Heart right ventricle (tissue), 16 donors: ENCODE measurements at regions not wholly inside any gene's neighbourhood (a gene's known extent, or its start where the extent isn't known, plus 50 kb on each side); places are given as distances from the start of the nearest gene placed in this dataset.

Source experiments
- ATAC-seq, 8 donors: fragments of 200-7000 bp; cut with Tn5 transposase; one replicate each; pipeline ENCODE4 v1.9.1; 2020; ENCODE audit warnings: mild to moderate bottlenecking in 8 of 8, moderate library complexity in 8 of 8, moderate number of reproducible peaks in 1 of 8
- DNase-seq, 2 donors: peaks; one replicate each; pipeline ENCODE4 v3.0.0-alpha.2; 2020
- H3K27ac ChIP-seq, 10 donors: fragments of 200-600 bp; sonication (generic) in 2 of 10; one replicate each; pipeline versions ENCODE4 v1.5.0 to v1.8.0; 2020 to 2022; ENCODE audit warnings: mild to moderate bottlenecking in 3 of 10
- H3K27me3 ChIP-seq, 7 donors: fragments of 200-600 bp; one replicate each; pipeline ENCODE4 v1.8.0; 2021 to 2022; ENCODE audit warnings: mild to moderate bottlenecking in 2 of 7
- H3K36me3 ChIP-seq, 9 donors: fragments of 200-600 bp; sonication (generic) in 1 of 9; one replicate each; pipeline versions ENCODE4 v1.5.0 to v1.8.0; 2020 to 2022; ENCODE audit warnings: mild to moderate bottlenecking in 2 of 9
- H3K4me1 ChIP-seq, 9 donors: fragments of 200-600 bp; sonication (generic) in 1 of 9; one replicate each; pipeline versions ENCODE4 v1.5.0 to v1.8.0; 2020 to 2022; ENCODE audit warnings: mild to moderate bottlenecking in 4 of 9
- H3K4me3 ChIP-seq, 10 donors: fragments of 200-600 bp; sonication (generic) in 2 of 10; one replicate each; pipeline versions ENCODE4 v1.5.0 to v1.8.0; 2020 to 2022; ENCODE audit warnings: mild to moderate bottlenecking in 7 of 10, moderate library complexity in 2 of 10
- H3K9me3 ChIP-seq, 11 donors: fragments of 200-600 bp in 10 of 11; sonication (generic) in 2 of 11; one replicate each; pipeline versions ENCODE4 v1.5.0 to v1.8.0; 2013 to 2022; ENCODE audit warnings: mild to moderate bottlenecking in 2 of 11, control low read depth in 1 of 11, moderate library complexity in 1 of 11
- WGBS, 2 donors: extraction: QIAGEN DNeasy Blood & Tissue Kit; methylation state at CpG; one replicate each; pipeline ENCODE4 v1.1.7; 2013; ENCODE audit warnings: inconsistent platforms in 1 of 2; 5-methylcytosine and 5-hydroxymethylcytosine counted together
- intact Hi-C, 10 donors: fragments of 100-400 bp; cut with DNase I; formaldehyde crosslinking; loops; one replicate each; pipeline versions ENCODE4 v1.11.1 to v1.14.2; 2022
- TF ChIP-seq, protein P1 (sequence below), 9 donors: fragments of 200-600 bp; sonication (generic) in 2 of 9; IDR thresholded peaks; one replicate each; pipeline versions ENCODE4 v1.5.0 to v1.8.0; 2021 to 2022; ENCODE audit warnings: antibody characterized with exemption in 9 of 9, mild to moderate bottlenecking in 5 of 9, moderate library complexity in 1 of 9
- donor health status: Arrhythmogenic right ventricular cardiomyopathy.
- donor health status: ischemic (EF 13 %, LVEDD 7.1; RV severe dilation, severe dysfunction).
- donor health status: healthy with polysubstance abuse.
- donor health status: DM: no; HTN: yes; CAD: no.
- donor health status: DM: no; HTN: no; CAD: no.
- donor health status: ischemic (EF 25% LVEDD 6.9; RV normal size, moderate dysfunction).
- donor health status: ischemic (EF 25% LVEDD 5.7; RV mildly dilated, moderate dysfunction).
- donor health status: healthy.
- donor health status: DM: yes; HTN: yes; CAD: no.
- donor health status: Ischemic cardiomyopathy.
- donor health status: ischemic (EF 35%, LVEDD 5.7; RV mildly dilated, moderate dysfunction).
- donor health status: nonischemic (EF 11% LVEDD 7.7; RV severe dilation, severe dysfunction).
- donor health status: DM: yes; HTN: yes; CAD: no.
- donor health status: PGD.
- donor health status: ischemic (EF 29% LVEDD 5.4; RV normal size, mild dysfunction).
- donor health status: nonischemic (EF 23%, LVEDD 6.1; RV moderate dilation, normal function).

DNA sequence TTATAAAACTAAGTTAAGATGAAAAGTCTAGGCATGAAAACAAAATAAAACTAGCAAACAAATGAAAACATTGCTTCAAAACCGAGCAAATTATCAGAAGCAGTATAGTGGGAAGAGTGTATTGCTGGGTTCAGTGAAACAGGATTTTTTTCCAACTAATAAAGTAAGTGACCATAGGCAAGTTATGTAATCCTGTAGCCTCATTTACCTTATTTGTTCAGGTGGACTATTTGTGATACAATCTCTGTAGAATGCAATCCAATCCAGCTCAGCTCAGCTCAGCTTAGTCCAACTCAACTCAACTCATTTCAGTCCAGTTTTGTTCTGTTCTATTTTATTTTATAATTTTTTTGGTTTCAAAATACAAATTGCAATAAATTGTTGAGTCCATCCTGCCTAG is 276.7 kb upstream of the LRIG3 start:
- H3K4me1 ChIP-seq, result no peaks in the 10 kb centered on the region
- WGBS, 2 donors, result 88 to 93% methylated on average over 1 of the region's 1 CpG

DNA sequence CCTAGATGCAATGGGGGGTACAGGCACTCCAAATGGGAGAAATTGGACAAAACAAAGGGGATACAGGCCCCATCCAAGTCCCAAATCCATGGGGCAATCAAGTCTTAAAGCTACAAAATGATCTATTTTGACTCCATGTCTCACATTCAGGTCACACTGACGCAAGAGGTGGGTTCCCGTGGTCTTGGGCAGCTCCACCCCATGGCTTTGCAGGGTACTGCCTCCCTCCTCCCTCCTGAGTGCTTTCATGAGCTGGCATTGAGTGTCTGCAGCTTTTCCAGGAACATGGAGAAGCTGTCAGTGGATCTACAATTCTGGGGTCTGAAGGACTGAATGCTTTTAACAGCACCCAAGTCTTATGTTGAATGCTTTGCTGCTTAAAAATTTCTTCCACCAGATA is 274.5 kb upstream of the LRIG3 start:
- H3K4me3 ChIP-seq, result no peak overlapping the region
- peaks cover 0 to 8% (median 0%) of the 10 kb centered on the region in 7 donors for H3K27me3 ChIP-seq
- no peaks in the 10 kb centered on the region for H3K4me1 ChIP-seq
- H3K36me3 ChIP-seq, result no peaks in the 10 kb centered on the region
- H3K27ac ChIP-seq, result no peak overlapping the region
- TF ChIP-seq, protein P1, sequence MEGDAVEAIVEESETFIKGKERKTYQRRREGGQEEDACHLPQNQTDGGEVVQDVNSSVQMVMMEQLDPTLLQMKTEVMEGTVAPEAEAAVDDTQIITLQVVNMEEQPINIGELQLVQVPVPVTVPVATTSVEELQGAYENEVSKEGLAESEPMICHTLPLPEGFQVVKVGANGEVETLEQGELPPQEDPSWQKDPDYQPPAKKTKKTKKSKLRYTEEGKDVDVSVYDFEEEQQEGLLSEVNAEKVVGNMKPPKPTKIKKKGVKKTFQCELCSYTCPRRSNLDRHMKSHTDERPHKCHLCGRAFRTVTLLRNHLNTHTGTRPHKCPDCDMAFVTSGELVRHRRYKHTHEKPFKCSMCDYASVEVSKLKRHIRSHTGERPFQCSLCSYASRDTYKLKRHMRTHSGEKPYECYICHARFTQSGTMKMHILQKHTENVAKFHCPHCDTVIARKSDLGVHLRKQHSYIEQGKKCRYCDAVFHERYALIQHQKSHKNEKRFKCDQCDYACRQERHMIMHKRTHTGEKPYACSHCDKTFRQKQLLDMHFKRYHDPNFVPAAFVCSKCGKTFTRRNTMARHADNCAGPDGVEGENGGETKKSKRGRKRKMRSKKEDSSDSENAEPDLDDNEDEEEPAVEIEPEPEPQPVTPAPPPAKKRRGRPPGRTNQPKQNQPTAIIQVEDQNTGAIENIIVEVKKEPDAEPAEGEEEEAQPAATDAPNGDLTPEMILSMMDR (IDR thresholded peaks at IDR 0.05), result no peak
- H3K9me3 ChIP-seq, result no peaks in the 10 kb centered on the region
- ATAC-seq (no peak), DNase-seq (no peak)
- intact Hi-C loops, result no loop called here
- 81 to 88% methylated on average over 2 of the region's 2 CpGs for WGBS, 2 donors

More for the DNA sequence above, 276.7 kb upstream of the LRIG3 start:
- H3K27ac ChIP-seq, result no peak overlapping the region
- TF ChIP-seq, protein P1 (IDR thresholded peaks at IDR 0.05), result no peak
- H3K4me3 ChIP-seq, result no peak overlapping the region
- DNase-seq (no peak), ATAC-seq (no peak)
- intact Hi-C loops, result no loop called here
- no peaks in the 10 kb centered on the region for H3K27me3 ChIP-seq
- no peaks in the 10 kb centered on the region for H3K36me3 ChIP-seq
- H3K9me3 ChIP-seq, result no peaks in the 10 kb centered on the region

DNA sequence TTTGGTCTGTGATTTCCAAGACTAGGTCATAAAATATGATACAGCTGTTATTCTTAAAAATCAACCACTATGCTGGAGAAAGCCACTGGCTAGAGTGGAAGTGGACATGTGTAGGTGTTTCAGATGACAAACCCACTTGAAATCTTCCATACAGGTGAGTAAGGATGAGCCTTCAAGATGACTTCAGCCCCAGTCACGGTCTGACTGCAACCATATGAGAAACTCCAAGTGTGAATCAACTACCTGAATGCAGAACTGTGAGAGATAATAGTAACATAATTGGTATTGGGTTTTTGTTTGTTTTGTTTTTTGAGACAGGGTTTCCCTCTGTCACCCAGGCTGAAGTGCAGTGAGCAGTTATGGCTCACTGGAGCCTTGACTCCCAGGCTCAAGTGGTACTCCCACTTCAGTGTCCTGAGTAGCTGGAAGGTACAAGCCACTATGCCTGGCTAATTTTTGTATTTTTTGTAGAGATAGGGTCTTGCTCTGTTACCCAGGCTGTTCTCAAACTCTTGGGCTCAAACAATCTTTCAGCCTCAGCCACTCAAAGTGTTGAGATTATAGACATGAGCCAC is 273.3 kb upstream of the LRIG3 start:
- TF ChIP-seq, protein P1 (IDR thresholded peaks at IDR 0.05), result no peak
- 82 to 87% methylated on average over 1 of the region's 1 CpG for WGBS, 2 donors
- DNase-seq (no peak), ATAC-seq (no peak)
- H3K27me3 ChIP-seq, result peaks cover 0 to 8% (median 0%) of the 10 kb centered on the region in 7 donors
- no peaks in the 10 kb centered on the region for H3K4me1 ChIP-seq
- intact Hi-C loops, result no loop called here
- H3K27ac ChIP-seq, result no peak overlapping the region
- no peaks in the 10 kb centered on the region for H3K9me3 ChIP-seq
- H3K4me3 ChIP-seq, result no peak overlapping the region
- H3K36me3 ChIP-seq, result no peaks in the 10 kb centered on the region

DNA sequence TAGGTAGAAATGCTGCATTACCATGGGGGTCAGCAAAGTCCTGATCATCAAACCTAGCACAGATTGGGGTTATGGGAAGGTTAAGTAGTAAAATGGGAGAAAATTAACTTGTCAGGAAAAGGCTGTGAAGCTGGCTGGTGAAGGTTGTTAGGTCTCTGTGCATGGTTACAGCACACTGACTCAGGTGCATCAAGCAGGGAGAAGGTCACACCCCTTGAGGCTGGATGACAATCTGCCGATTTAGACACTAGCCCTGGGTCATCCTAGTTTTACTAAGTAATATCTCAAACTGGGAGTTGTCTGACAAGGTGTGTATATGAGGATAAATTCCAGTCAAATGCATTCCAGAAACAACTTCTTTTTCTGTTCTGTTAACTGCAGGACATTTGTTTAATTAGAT is 271.1 kb upstream of the LRIG3 start:
- ATAC-seq, result no peak

More for the DNA sequence above, 271.1 kb upstream of the LRIG3 start:
- no peaks in the 10 kb centered on the region for H3K4me1 ChIP-seq
- no peaks in the 10 kb centered on the region for H3K9me3 ChIP-seq
- intact Hi-C loops, result no loop called here
- DNase-seq, result no peak
- TF ChIP-seq, protein P1 (IDR thresholded peaks at IDR 0.05), result no peak
- peaks cover 0 to 8% (median 0%) of the 10 kb centered on the region in 7 donors for H3K27me3 ChIP-seq
- no peak overlapping the region for H3K27ac ChIP-seq
- no peak overlapping the region for H3K4me3 ChIP-seq
- 75 to 81% methylated on average over 1 of the region's 1 CpG for WGBS, 2 donors
- H3K36me3 ChIP-seq, result no peaks in the 10 kb centered on the region
